GM06990 (cell line): ENCODE measurements at regions not wholly inside any gene's neighbourhood (a gene's known extent, or its start where the extent isn't known, plus 50 kb on each side); places are given as distances from the start of the nearest gene placed in this dataset.

Experiments
- DNase-seq: peaks from one replicate; pipeline ENCODE4 v3.0.0-alpha.2; 2011; ENCODE audit not compliant: insufficient read length; ENCODE audit errors: extremely low read depth
- H3K27me3 ChIP-seq: replicated peaks from 2 replicates; pipeline ENCODE4 v1.6.0; 2011; ENCODE audit warnings: low read length; ENCODE audit not compliant: control insufficient read depth, insufficient read depth
- H3K36me3 ChIP-seq: 2 replicates; pipeline ENCODE4 v1.5.1; 2011; ENCODE audit warnings: low read length; ENCODE audit not compliant: control insufficient read depth, insufficient read depth
- H3K4me3 ChIP-seq: replicated peaks from 2 replicates; pipeline ENCODE4 v1.5.1; 2011; ENCODE audit warnings: low read depth, mild to moderate bottlenecking, control low read depth, low read length
- CTCF ChIP-seq: IDR thresholded peaks from 2 replicates; pipeline ENCODE4 v1.5.1; 2011; ENCODE audit warnings: low read length, control low read depth, mild to moderate bottlenecking, inconsistent platforms; ENCODE audit not compliant: insufficient read depth, poor library complexity, severe bottlenecking

GRCh38 chr3:177932346-177932745 is 603.9 kb upstream of the KCNMB2 start:
- H3K27me3 ChIP-seq = no peaks in the 10 kb centered on the region
- no peak for TF ChIP-seq CTCF
- no peak for DNase-seq
- H3K36me3 ChIP-seq = no peaks in the 10 kb centered on the region
- H3K4me3 ChIP-seq = no peak overlapping the region

- Histone ChIP-seq H3K36me3 (no peaks in the 10 kb centered on the region), H3K27me3 (no peaks in the 10 kb centered on the region), H3K4me3 (no peak overlapping the region)
- no peak for TF ChIP-seq CTCF
- no peak for DNase-seq
Observed at GRCh38 chr3:177932750-177933660, 603.2 kb upstream of the KCNMB2 start.

DNA sequence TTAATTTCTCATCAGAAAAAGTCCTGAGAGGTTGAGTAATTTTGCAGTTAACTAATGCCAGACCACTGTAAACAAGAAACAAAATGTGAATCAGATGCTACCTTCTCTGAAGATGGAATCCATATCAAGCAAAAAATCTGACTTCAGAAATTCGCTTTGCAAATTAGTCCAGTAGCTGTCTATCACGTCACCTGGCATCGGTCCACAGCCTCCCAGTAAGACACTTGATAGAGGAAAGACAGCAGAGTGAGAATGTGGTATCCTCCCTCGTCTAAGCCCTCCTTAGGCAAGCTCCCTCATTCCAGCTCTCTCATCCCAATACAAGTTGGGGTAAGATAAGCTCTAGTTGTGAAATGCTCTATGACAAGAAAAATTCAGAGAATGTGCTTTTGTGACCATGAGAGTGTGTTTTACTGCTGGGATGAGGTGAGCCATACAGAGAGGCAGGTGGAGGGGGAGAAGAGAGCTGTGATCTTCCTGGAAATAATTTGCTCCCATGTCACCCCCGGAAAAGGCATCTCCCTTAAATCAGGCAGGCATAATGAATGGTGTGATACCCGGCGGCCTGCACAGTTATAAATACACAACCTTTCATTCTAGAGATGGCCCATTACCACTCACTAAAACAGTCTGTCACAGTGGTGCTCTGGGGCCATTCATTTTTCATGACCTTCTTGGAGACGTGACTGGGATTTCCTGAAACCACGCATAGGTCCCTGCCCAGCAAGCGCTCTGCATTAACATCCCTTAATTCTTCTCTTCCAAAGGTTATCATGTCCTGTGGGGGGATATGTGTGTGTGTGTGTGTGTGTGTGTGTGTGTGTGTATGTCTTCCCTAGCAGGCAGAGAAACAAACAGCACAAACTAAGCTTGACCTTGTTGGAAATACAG is 602.0 kb upstream of the KCNMB2 start:
- Histone ChIP-seq H3K27me3 (no peaks in the 10 kb centered on the region), H3K4me3 (no peak overlapping the region), H3K36me3 (no peaks in the 10 kb centered on the region)
- no peak for TF ChIP-seq CTCF
- DNase-seq = no peak

GRCh38 chr3:177935047-177935446 is 601.2 kb upstream of the KCNMB2 start:
- H3K27me3 ChIP-seq = no peaks in the 10 kb centered on the region
- DNase-seq = no peak

GRCh38 chr3:177936721-177937120 is 599.5 kb upstream of the KCNMB2 start:
- no peaks in the 10 kb centered on the region for H3K27me3 ChIP-seq
- DNase-seq = no peak
- TF ChIP-seq CTCF = no peak

More at GRCh38 chr3:177935047-177935446, 601.2 kb upstream of the KCNMB2 start:
- H3K36me3 ChIP-seq = no peaks in the 10 kb centered on the region
- no peak for TF ChIP-seq CTCF
- H3K4me3 ChIP-seq = no peak overlapping the region

More at GRCh38 chr3:177936721-177937120, 599.5 kb upstream of the KCNMB2 start:
- Histone ChIP-seq H3K4me3 (no peak overlapping the region), H3K36me3 (no peaks in the 10 kb centered on the region)
